IMR-90 (cell line): ENCODE measurements at regions not wholly inside any gene's neighbourhood (a gene's known extent, or its start where the extent isn't known, plus 50 kb on each side); places are given as distances from the start of the nearest gene placed in this dataset.

Source experiments
- ATAC-seq: fragments of 200-7000 bp; cut with Tn5 transposase; 2 replicates; pipeline ENCODE4 v1.9.1; 2020; ENCODE audit warnings: low read depth, mild to moderate bottlenecking, moderate library complexity
- BruUV-seq: library from RNA; stranded (reverse); fragments of 400-500 nt; replicated peaks from 2 replicates; lab custom pipeline; 2021; lab: Mats Ljungman, UMichigan
- CTCF ChIA-PET: fragments of 300-600 bp; formaldehyde crosslinking; extraction: SDS; loops from one replicate; lab custom pipeline; 2021; ENCODE audit warnings: antibody characterized with exemption; lab: Yijun Ruan, JAX
- POLR2A ChIA-PET: fragments of 300-600 bp; sonication (Branson Sonifier 250); formaldehyde crosslinking; loops from one replicate; lab custom pipeline; 2022; ENCODE audit warnings: antibody characterized with exemption; ENCODE audit not compliant: unreplicated experiment; lab: Charles Lee
- DNase-seq: peaks from one replicate; pipeline ENCODE4 v3.0.0; 2013
- H2AFZ ChIP-seq: replicated peaks from 2 replicates; pipeline ENCODE3; 2013; ENCODE audit warnings: low read length, mild to moderate bottlenecking; ENCODE audit not compliant: poor library complexity
- H2AK5ac ChIP-seq: 2 replicates; pipeline ENCODE4 v1.6.1; 2013; ENCODE audit warnings: low read depth, low read length, inconsistent platforms
- H2AK9ac ChIP-seq: replicated peaks from 2 replicates; pipeline ENCODE3; 2013; ENCODE audit warnings: mild to moderate bottlenecking, low read depth, low read length, moderate library complexity; ENCODE audit not compliant: poor library complexity
- H2BK120ac ChIP-seq: 2 replicates; pipeline ENCODE4 v1.6.1; 2013; ENCODE audit warnings: low read depth, low read length, inconsistent platforms
- H2BK15ac ChIP-seq: 3 replicates; pipeline ENCODE4 v1.6.1; 2013; ENCODE audit warnings: low read depth, low read length, inconsistent platforms
- H2BK20ac ChIP-seq: 2 replicates; pipeline ENCODE4 v1.6.1; 2013; ENCODE audit warnings: low read depth, mild to moderate bottlenecking, inconsistent platforms, low read length, moderate library complexity
- H2BK5ac ChIP-seq: 2 replicates; pipeline ENCODE4 v1.6.1; 2013; ENCODE audit warnings: mild to moderate bottlenecking, low read depth, low read length, inconsistent platforms; ENCODE audit not compliant: poor library complexity, severe bottlenecking
- H3K14ac ChIP-seq: replicated peaks from 2 replicates; pipeline ENCODE4 v1.6.1; 2013; ENCODE audit warnings: low read depth, low read length, inconsistent platforms
- H3K18ac ChIP-seq: 2 replicates; pipeline ENCODE4 v1.6.1; 2013; ENCODE audit warnings: low read depth, low read length, control low read depth
- H3K23ac ChIP-seq: 2 replicates; pipeline ENCODE4 v1.6.1; 2013; ENCODE audit warnings: low read depth, low read length, inconsistent platforms
- H3K27ac ChIP-seq: 2 replicates; pipeline ENCODE4 v1.5.1; 2013; ENCODE audit warnings: mild to moderate bottlenecking, control low read depth, low read length; ENCODE audit not compliant: insufficient read depth
- H3K27me3 ChIP-seq: 2 replicates; pipeline ENCODE4 v1.6.1; 2013; ENCODE audit warnings: low read length; ENCODE audit not compliant: control insufficient read depth, insufficient read depth
- H3K36me3 ChIP-seq: 2 replicates; pipeline ENCODE4 v1.6.1; 2013; ENCODE audit warnings: low read length, mixed read lengths; ENCODE audit not compliant: control insufficient read depth, insufficient read depth
- H3K4ac ChIP-seq: 2 replicates; pipeline ENCODE4 v1.6.1; 2013; ENCODE audit warnings: low read depth, low read length, inconsistent platforms
- H3K4me1 ChIP-seq: 2 replicates; pipeline ENCODE4 v1.6.1; 2013; ENCODE audit warnings: low read length, mixed read lengths; ENCODE audit not compliant: control insufficient read depth, insufficient read depth
- H3K4me2 ChIP-seq: 2 replicates; pipeline ENCODE4 v1.6.1; 2013; ENCODE audit warnings: low read depth, mild to moderate bottlenecking, control low read depth, low read length, moderate library complexity
- H3K4me3 ChIP-seq: 2 replicates; pipeline ENCODE4 v1.5.1; 2013; ENCODE audit warnings: low read depth, mild to moderate bottlenecking, control low read depth, low read length, moderate library complexity; ENCODE audit not compliant: insufficient read depth
- H3K56ac ChIP-seq: 2 replicates; pipeline ENCODE4 v1.6.1; 2013; ENCODE audit warnings: low read length, inconsistent platforms; ENCODE audit not compliant: insufficient read depth; ENCODE audit errors: extremely low read depth
- H3K79me1 ChIP-seq, 2 experiments: 2 replicates each; pipeline ENCODE4 v1.6.1; 2013; ENCODE audit warnings: low read length in 2 of 2, inconsistent platforms in 1 of 2, low read depth in 1 of 2
- H3K9ac ChIP-seq: 2 replicates; pipeline ENCODE4 v1.6.1; 2013; ENCODE audit warnings: low read depth, low read length, control low read depth
- H3K9me1 ChIP-seq: 2 replicates; pipeline ENCODE4 v1.6.1; 2013; ENCODE audit warnings: low read length, inconsistent platforms; ENCODE audit not compliant: insufficient read depth
- H3K9me3 ChIP-seq: 2 replicates; pipeline ENCODE4 v1.6.1; 2013; ENCODE audit warnings: low read length; ENCODE audit not compliant: control insufficient read depth, insufficient read depth
- H4K20me1 ChIP-seq: 2 replicates; pipeline ENCODE4 v1.6.1; 2013; ENCODE audit warnings: low read length, inconsistent platforms; ENCODE audit not compliant: insufficient read depth
- H4K5ac ChIP-seq: 2 replicates; pipeline ENCODE4 v1.6.1; 2013; ENCODE audit warnings: mild to moderate bottlenecking, low read depth, low read length, control low read depth
- H4K8ac ChIP-seq, 2 experiments: 2 replicates each; pipeline ENCODE4 v1.6.1; 2013; ENCODE audit warnings: low read depth in 2 of 2, low read length in 2 of 2, control low read depth in 1 of 2, inconsistent platforms in 1 of 2
- H4K91ac ChIP-seq: 2 replicates; pipeline ENCODE4 v1.6.1; 2013; ENCODE audit warnings: low read depth, low read length, inconsistent platforms; ENCODE audit not compliant: insufficient read depth
- CEBPB ChIP-seq: IDR thresholded peaks from 2 replicates; pipeline ENCODE4 v1.6.1; 2012; ENCODE audit warnings: low read depth, low read length, improper control_type of control experiment
- CHD1 ChIP-seq: IDR thresholded peaks from 2 replicates; pipeline ENCODE4 v1.6.1; 2012; ENCODE audit warnings: low read depth, low read length, improper control_type of control experiment
- FOS ChIP-seq: fragments of 150-350 bp; IDR thresholded peaks from 2 replicates; pipeline ENCODE4 v1.6.1; 2016; ENCODE audit warnings: low read depth, low read length
- MAFK ChIP-seq: IDR thresholded peaks from 2 replicates; pipeline ENCODE4 v1.6.1; 2012; ENCODE audit warnings: low read depth, low read length, improper control_type of control experiment
- MAZ ChIP-seq: IDR thresholded peaks from 2 replicates; pipeline ENCODE4 v1.6.1; 2012; ENCODE audit warnings: low read depth, mild to moderate bottlenecking, low read length, improper control_type of control experiment, moderate library complexity, borderline replicate concordance
- NFE2L2 ChIP-seq: fragments of 150-350 bp; IDR thresholded peaks from 2 replicates; pipeline ENCODE4 v1.6.1; 2016; ENCODE audit warnings: low read depth, mild to moderate bottlenecking, low read length
- RFX5 ChIP-seq: IDR thresholded peaks from 2 replicates; pipeline ENCODE4 v1.8.0; 2012; ENCODE audit warnings: low read depth, mild to moderate bottlenecking, low read length, moderate library complexity
- SMC3 ChIP-seq: fragments of 150-350 bp; IDR thresholded peaks from 2 replicates; pipeline ENCODE4 v1.6.1; 2016; ENCODE audit warnings: low read depth, mild to moderate bottlenecking, antibody characterized with exemption, low read length, moderate library complexity
- WGBS, 2 experiments: methylation state at CpG; one replicate each; pipeline versions ENCODE4 v1.1.5 to v1.1.7; 2013; ENCODE audit warnings: missing lambda C conversion rate in 2 of 2; ENCODE audit not compliant: insufficient read length in 1 of 2; ENCODE audit errors: extremely low coverage in 2 of 2; 5-methylcytosine and 5-hydroxymethylcytosine counted together
- dilution Hi-C: fragments of 300-500 bp; cut with HindIII; formaldehyde crosslinking; loops from one replicate; pipeline ENCODE4 v1.14.3; 2018; ENCODE audit warnings: low sequenced_read_pairs; ENCODE audit not compliant: unreplicated experiment
- in situ Hi-C: fragments of 300-500 bp; cut with MboI; formaldehyde crosslinking; loops from 3 replicates; pipeline ENCODE4 v1.14.3; 2019; ENCODE audit warnings: low sequenced_read_pairs, inconsistent platforms, mixed read lengths
- intact Hi-C: fragments of 100-400 bp; cut with micrococcal nuclease; formaldehyde crosslinking; loops from 2 replicates; pipeline ENCODE4 v1.10.0; 2022
- TF ChIP-seq, protein P1 (sequence below): conservative IDR thresholded peaks from 2 replicates; pipeline ENCODE4 v1.5.1; 2012; ENCODE audit warnings: mild to moderate bottlenecking, low read depth, low read length, improper control_type of control experiment
- TF ChIP-seq, protein P2 (sequence below): fragments of 150-350 bp; IDR thresholded peaks from 2 replicates; pipeline ENCODE4 v1.6.1; 2016; ENCODE audit warnings: low read depth, mild to moderate bottlenecking, low read length, moderate library complexity, borderline replicate concordance

DNA sequence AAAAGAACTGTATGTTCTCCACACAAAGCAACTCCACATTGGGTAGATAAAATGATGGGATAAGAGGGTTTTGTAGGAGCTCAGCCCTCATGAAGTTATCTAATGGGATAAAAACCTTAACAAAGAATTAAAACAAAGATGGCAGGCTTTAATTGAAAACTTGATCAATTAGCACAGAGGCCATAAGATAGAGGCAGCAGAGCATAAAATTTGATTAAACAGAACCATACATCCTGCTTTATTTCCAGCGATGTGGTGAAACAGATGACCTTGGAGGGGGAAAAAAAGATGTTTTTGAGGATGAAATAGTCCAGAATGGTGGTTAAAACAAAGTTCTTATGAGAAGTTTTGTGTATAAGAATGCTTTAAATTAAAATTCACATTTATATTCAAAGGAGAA is 130.9 kb upstream of the ALCAM start:
- CTCF ChIA-PET: no interaction called here
- no peak overlapping the region for H3K14ac ChIP-seq
- ATAC-seq (no peak), DNase-seq (no peak)
- H2AK5ac ChIP-seq: no peak overlapping the region
- TF ChIP-seq MAFK (no peak), NFE2L2 (no peak), RFX5 (no peak), CEBPB (no peak), MAZ (no peak), CHD1 (no peak), FOS (no peak), SMC3 (no peak)
- TF ChIP-seq, protein P1, sequence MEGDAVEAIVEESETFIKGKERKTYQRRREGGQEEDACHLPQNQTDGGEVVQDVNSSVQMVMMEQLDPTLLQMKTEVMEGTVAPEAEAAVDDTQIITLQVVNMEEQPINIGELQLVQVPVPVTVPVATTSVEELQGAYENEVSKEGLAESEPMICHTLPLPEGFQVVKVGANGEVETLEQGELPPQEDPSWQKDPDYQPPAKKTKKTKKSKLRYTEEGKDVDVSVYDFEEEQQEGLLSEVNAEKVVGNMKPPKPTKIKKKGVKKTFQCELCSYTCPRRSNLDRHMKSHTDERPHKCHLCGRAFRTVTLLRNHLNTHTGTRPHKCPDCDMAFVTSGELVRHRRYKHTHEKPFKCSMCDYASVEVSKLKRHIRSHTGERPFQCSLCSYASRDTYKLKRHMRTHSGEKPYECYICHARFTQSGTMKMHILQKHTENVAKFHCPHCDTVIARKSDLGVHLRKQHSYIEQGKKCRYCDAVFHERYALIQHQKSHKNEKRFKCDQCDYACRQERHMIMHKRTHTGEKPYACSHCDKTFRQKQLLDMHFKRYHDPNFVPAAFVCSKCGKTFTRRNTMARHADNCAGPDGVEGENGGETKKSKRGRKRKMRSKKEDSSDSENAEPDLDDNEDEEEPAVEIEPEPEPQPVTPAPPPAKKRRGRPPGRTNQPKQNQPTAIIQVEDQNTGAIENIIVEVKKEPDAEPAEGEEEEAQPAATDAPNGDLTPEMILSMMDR: no peak
- TF ChIP-seq, protein P2, sequence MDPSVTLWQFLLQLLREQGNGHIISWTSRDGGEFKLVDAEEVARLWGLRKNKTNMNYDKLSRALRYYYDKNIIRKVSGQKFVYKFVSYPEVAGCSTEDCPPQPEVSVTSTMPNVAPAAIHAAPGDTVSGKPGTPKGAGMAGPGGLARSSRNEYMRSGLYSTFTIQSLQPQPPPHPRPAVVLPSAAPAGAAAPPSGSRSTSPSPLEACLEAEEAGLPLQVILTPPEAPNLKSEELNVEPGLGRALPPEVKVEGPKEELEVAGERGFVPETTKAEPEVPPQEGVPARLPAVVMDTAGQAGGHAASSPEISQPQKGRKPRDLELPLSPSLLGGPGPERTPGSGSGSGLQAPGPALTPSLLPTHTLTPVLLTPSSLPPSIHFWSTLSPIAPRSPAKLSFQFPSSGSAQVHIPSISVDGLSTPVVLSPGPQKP: no peak
- no peak overlapping the region for H2BK120ac ChIP-seq
- H4K8ac ChIP-seq: no peak overlapping the region
- H2AK9ac ChIP-seq: no peak overlapping the region
- no CpG with 5 or more reads among the region's 1 CpG for WGBS, 2 experiments
- no peak overlapping the region for H3K56ac ChIP-seq
- intact Hi-C loops (no loop called here), dilution Hi-C loops (no loop called here), in situ Hi-C loops (no loop called here)
- no peak overlapping the region for H3K27ac ChIP-seq
- no peak overlapping the region for H2BK5ac ChIP-seq
- H3K4ac ChIP-seq: no peak overlapping the region
- no peaks in the 10 kb centered on the region for H3K36me3 ChIP-seq
- H4K20me1 ChIP-seq: no peaks in the 10 kb centered on the region
- no peaks in the 10 kb centered on the region for H3K9me1 ChIP-seq
- no peaks in the 10 kb centered on the region for H3K4me1 ChIP-seq
- no peak overlapping the region for H3K18ac ChIP-seq
- H2AFZ ChIP-seq: no peak overlapping the region
- H3K79me1 ChIP-seq: no peaks in the 10 kb centered on the region
- no peaks in the 10 kb centered on the region for H3K9me3 ChIP-seq
- H3K23ac ChIP-seq: no peak overlapping the region
- H3K9ac ChIP-seq: no peak overlapping the region
- no peak overlapping the region for H2BK15ac ChIP-seq
- BruUV-seq: no TSS peak
- H3K27me3 ChIP-seq: no peaks in the 10 kb centered on the region
- POLR2A ChIA-PET: no interaction called here
- no peak overlapping the region for H3K4me2 ChIP-seq
- H2BK20ac ChIP-seq: no peak overlapping the region
- H3K4me3 ChIP-seq: no peak overlapping the region
- H4K5ac ChIP-seq: no peak overlapping the region
- no peak overlapping the region for H4K91ac ChIP-seq
